Sciatic nerve (tissue), 2 donors: ENCODE measurements at regions not wholly inside any gene's neighbourhood (a gene's known extent, or its start where the extent isn't known, plus 50 kb on each side); places are given as distances from the start of the nearest gene placed in this dataset.

Source experiments
- ATAC-seq: fragments of 200-7000 bp; cut with Tn5 transposase; one replicate; pipeline ENCODE4 v1.9.1; 2020; ENCODE audit warnings: mild to moderate bottlenecking, moderate library complexity
- DNase-seq: peaks from one replicate; pipeline ENCODE4 v3.0.0-alpha.2; 2020; ENCODE audit warnings: low spot score
- intact Hi-C: fragments of 100-400 bp; cut with DNase I; formaldehyde crosslinking; loops from one replicate; pipeline ENCODE4 v1.14.2; 2022
- donor health status: DM: no; HTN: no; CAD: no.
- donor health status: DM: no; HTN: no; CAD: no.

DNA sequence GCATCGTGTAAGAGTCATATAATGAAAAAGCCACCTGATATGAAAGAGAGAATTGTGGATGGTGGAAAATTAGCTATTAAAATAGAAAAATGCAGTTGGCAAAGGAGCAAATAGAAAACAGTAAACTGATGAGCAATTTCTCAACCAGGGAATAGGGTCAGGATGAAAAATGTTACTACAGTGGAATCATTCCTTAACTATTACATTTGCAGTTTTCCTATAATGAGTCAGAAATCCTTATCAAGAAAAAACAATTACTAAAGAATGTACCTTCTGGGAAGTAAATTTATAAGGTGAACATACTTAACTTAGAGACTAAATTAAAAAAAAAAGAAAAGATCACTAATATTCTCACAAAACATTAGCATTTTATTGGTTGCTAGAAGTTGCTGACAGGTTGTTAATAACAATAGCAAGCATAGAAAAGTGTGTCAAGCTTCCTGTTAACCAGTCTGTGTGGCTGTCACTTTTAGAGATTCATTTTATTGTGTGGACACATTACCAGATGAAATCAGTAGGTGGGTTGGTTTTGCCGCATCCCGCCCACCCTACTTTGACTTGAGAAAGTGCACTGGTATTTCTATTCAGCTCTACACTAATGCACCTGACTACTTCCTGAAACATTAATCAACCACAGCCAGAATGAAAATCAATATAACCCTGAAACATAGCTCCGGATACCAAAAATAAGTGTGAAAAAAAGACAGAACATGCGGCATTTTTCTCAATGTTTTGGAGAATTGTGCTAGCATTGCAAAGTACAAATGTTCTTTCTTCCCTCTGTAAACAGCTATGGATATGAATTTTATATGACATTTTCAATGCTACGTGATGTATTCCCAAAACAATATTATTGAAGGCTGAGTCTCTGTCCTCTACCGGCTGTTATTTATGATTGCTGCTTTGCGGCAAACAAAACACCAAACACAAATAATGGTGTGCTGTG, 576.7 kb downstream of the SLC16A7 start:
- DNase-seq (no peak), ATAC-seq (no peak)
- intact Hi-C loops = no loop called here

DNA sequence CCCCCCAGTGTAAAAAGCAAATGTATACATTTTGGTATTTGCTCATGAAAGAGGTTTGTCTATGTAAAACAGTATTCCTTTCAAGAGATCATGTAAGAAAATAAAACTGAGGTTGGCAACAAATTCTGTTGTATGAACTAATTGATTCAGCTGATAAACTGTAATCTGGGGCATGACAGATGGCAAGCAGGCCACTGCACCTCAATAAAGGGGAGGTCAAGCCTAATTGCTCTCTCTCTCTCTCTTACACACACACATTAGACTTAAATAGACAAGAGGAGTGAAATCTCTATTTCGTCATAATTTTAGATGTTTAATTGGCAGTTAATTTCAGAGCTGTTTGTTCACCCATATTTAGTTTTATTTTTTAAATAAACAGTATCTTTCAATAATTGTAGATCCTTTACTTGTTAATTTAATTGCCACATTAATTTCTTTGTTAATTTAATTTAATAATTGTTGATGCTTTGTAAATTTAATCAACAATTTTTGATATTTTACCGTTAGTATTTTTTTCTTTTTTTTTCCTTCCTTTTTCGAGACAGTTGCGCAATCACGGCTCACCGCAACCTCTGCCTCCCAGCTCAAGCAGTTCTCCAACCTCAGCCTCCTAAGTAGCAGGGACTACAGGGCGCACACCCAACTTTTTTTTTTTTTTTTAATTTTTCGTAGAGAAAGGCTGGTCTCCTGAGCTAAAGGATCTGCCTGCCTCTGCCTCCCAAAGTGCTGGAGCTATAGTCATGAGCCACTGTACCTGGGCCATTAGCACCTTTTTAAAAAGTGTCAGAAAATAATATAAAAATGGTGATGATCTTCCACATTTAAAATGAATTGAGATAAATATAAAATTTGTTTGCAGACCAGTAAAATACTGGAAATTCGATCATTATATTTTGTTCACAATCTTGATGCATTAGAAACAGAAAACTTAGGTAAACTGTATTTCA, 577.7 kb downstream of the SLC16A7 start:
- no peak for ATAC-seq
- intact Hi-C loops = no loop called here
- DNase-seq = no peak

DNA sequence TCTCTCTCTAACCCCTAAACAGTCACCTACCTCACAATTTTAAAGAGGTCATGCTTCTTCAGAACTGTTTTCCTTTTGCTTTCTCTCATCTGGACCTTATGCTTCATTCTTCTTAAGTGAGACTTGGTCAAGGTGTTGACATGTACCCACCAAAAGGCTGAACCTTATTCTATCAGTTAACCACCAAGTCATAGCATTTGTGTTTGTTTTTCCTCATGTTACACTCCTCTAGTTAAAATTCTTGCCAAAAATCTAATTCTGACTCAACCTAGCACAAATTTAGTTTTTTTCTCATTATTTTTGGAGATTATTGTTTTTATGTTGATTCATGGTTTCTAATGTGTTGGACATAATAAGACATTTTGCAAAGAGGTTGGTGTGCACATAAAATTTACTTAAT, 578.6 kb downstream of the SLC16A7 start:
- ATAC-seq = no peak
- intact Hi-C loops = no loop called here
- no peak for DNase-seq

DNA sequence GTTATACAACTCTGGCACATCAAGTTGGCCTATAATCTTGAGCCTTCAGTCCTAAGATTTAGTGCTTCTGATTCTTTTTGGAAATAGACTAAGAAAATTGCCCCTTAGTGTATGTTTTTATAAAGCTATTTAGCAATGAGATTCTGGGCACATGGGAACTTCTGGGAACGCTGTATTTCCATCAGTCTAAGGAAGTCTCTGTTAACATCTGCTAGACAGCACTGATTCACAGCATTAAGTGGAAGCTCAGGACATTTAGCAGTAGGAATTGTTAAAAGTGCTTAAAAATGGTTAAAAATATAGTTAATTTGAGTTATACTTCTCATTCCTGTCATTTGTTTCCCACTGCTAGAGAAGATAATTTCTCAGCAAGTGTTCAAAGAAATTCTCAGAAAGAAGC, 579.1 kb downstream of the SLC16A7 start:
- DNase-seq = no peak
- intact Hi-C loops = no loop called here
- no peak for ATAC-seq

GRCh38 chr12:60176891-60177290, 581.1 kb downstream of the SLC16A7 start:
- intact Hi-C loops = no loop called here
- DNase-seq (no peak), ATAC-seq (no peak)

GRCh38 chr12:60180298-60180697, 584.5 kb downstream of the SLC16A7 start:
- intact Hi-C loops = loop anchor here (10.0 kb wide), 1 partner anchor 285 kb away; no protein-coding TSS in a partner anchor
- no peak for ATAC-seq
- DNase-seq = no peak

DNA sequence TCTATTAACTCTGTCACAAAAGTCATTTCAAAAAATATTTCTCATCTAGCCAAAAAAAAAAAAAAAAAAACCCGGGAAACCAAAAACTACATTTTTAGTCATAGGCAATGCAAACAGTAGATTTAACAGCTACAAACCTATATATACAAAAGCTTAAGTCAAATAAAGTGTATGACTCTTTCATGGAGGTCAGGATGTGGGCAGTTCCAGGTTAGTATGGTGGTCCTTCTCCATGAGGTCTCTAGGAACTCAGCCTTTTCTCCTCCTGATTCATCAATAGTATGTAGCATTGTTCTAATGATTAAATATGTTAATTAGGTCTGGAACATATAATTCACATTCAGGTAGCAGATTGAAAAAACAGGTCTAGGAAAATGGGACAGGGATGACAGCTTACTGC, 586.5 kb downstream of the SLC16A7 start:
- intact Hi-C loops = loop anchor here (10.0 kb wide), 1 partner anchor 288 kb away; no protein-coding TSS in a partner anchor
- ATAC-seq = no peak
- DNase-seq = no peak

- ATAC-seq = no peak
- intact Hi-C loops = loop anchor here (10.0 kb wide), 1 partner anchor 289 kb away; no protein-coding TSS in a partner anchor
- DNase-seq = no peak
Observed at GRCh38 chr12:60184096-60184495, 588.3 kb downstream of the SLC16A7 start.

DNA sequence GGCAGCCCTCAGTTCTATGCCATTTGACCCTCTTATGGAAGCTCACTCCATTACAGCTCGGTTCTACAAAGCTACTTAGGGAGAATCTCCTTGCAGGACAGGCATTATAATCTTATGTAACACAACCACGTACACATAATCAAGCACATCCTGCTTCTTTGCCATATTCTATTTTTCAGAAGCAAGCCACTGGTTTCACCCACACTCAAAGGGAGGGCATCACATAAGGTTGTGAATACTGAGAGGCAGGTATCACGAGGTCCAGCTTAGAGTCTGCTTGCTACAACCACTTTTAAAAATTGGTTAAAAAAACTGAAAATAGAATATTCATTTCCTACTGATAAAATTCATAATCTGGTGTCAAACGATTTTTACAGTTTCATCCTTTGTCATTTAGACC, 589.2 kb downstream of the SLC16A7 start:
- intact Hi-C loops = loop anchor here (10.0 kb wide), 1 partner anchor 290 kb away; no protein-coding TSS in a partner anchor
- ATAC-seq (no peak), DNase-seq (no peak)

DNA sequence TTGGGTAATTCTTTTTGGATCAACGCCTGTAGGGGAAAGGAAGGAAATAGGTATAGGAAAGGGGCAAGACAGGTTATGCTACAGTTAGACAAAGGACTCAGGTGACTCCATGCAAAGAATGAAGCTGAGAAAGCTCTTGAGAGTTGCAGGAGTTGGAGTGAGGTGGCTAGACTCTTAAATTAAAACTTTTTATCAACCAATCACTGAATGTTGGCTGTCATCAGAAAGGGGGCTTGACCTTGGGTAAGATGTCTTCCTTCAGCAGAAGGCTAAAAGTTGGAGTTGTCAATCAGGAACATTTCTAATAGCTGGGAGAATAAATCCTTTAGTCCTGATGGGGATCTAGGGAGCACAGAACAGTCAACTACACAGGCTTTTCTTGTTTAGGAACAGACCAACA, 595.4 kb downstream of the SLC16A7 start:
- ATAC-seq = no peak
- DNase-seq = no peak
- intact Hi-C loops = no loop called here

DNA sequence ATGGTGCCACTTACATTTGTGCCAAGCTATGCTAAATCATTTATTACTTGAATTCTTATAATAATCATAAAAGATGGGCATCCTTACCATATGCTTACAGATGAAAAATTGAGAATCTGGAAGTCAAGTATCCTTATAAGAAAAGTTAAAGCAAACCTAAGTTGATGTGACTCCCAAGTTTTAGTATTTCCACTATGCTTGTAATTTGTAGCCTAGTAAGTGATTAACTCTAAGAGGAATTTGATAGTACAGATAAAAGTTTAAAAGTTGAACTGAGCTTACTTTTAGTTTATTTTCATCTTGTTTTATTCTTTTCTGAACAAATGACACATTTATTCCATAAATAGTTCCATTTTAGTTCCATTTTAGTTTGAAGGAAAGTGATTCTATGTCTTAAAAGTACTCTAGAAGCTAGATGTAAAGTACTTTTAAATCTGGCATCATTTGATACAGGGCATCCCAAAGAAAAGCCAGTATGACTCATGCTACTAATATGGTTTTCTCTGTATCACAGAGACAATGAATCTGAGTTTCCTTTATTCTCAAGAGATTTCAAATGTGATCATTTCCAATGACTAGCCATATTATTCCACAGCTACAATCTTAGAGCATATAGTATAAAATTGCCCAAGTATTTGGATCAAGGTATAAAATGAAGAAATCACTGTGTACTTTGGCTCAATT, 596.0 kb downstream of the SLC16A7 start:
- intact Hi-C loops = no loop called here
- ATAC-seq (no peak), DNase-seq (no peak)

DNA sequence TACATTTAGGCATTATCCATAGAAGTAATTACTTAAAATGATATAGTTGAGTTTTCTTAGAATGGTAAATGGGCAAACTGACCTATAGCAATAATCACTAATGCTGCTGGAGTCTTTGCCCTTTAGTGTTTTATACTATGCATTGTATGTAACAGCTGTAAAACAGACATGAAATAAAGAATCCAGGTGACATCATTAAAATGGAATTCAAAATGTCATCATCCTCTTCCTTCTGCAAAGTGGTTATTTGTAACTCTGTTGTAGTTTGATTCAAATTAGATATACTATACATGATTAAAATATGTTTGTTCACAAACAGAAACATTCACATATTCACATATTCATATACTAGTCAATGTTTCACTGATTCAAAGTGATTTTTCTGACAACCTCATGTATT, 598.8 kb downstream of the SLC16A7 start:
- no peak for ATAC-seq
- intact Hi-C loops = no loop called here
- no peak for DNase-seq

DNA sequence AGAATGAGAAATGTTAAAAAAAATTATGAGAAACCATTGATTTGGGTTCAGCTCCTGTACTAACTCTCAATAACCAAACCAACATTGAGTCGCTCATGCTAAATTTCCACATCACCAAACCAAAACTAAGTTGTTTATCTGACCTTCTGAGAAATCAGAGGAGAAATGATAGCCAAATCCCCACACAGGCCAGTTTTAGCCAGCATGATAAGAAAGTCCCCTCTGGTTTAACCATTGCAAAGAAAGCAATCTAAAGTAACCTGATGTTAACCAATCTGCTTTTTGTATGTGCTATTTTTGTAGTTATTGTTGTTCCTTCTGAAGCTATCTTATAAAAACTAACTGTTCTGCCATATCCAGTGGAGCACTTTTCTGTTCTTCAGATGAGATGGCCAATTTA, 599.7 kb downstream of the SLC16A7 start:
- ATAC-seq (no peak), DNase-seq (no peak)
- intact Hi-C loops = no loop called here

DNA sequence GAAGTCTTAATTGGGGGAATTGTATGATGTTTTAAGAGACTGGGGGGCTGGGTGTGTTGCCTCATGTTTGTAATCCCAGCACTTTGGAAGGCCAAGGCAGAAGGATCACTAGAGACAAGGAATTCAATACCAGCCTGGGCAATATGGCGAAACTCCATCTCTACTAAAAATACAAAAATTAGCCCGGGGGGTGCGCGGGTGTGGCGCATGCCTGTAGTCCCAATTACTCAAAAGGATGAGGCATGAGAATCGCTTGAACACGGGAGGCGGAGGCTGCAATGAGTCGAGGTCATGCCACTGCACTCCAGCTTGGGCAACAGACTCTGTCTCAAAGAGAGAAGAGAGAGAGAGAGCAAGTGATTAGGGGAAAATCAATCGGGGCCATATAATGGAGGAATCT, 600.5 kb downstream of the SLC16A7 start:
- intact Hi-C loops = no loop called here
- no peak for DNase-seq
- no peak for ATAC-seq

- no peak for ATAC-seq
- intact Hi-C loops = no loop called here
Observed at GRCh38 chr12:60197589-60197988, 601.8 kb downstream of the SLC16A7 start.

DNA sequence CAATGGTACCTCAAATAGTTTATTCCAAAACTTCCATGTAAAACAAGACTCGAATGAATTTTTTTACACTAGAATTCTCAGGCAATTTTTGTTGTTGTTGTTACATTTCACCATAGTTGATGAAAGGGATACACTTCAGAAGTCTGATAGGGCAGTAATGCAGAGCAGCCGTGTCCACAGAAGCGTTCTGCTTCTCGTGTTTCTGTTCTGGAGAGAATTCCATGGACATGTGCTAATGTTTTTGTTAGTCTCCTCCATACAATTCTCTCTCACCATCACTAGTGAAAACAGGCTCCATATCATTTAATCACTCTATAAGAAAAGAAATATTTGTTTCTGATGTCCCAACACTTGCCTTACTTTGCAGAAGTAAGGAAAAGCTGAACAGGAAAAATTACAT, 606.1 kb downstream of the SLC16A7 start:
- no peak for DNase-seq
- no peak for ATAC-seq
- intact Hi-C loops = no loop called here

More at GRCh38 chr12:60197589-60197988, 601.8 kb downstream of the SLC16A7 start:
- no peak for DNase-seq

GRCh38 chr12:60205500-60205899, 609.7 kb downstream of the SLC16A7 start:
- DNase-seq (no peak), ATAC-seq (no peak)
- intact Hi-C loops = no loop called here

DNA sequence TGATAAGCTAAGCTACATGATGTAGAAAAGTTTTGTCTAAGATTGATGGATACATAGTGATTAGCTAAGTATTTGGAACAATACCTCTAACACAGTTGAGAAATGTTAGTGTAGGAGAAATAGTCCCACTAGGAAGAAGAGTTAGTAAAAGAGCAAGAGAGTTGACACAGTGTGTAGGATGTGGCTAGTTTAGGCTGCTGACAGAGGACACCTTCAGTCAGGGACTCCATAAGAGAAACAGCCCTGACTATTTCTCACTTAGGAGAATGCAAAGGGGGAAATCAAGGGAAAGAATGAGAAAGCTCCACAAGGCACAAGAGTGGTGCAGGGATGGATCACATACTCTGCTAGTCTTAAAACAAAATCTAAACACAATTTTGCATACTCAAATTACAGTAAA, 613.7 kb downstream of the SLC16A7 start:
- DNase-seq (no peak), ATAC-seq (no peak)
- intact Hi-C loops = no loop called here

DNA sequence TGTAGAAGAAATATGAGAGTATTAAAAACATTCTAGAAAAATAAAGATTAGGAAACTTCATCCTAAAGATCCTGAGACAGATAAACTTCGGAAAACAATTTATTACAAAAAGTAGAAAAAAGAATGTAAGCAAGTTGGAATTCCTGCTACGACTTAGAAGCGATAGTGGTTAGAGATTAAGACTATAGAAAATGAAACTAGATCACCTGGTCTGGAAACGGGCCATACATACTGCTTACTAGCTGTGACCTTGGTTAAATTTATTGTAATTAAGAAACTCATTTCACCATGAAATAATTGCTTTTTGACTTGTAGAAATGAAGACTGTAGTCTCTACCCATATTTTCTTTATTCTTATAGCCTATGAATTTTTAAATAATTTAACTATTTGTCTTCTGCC, 614.1 kb downstream of the SLC16A7 start:
- no peak for DNase-seq
- ATAC-seq = no peak
- intact Hi-C loops = no loop called here
